ENCODE measurements at regions not wholly inside any gene's neighbourhood (a gene's known extent, or its start where the extent isn't known, plus 50 kb on each side); places are given as distances from the start of the nearest gene placed in this dataset.
"Not testable (repeated sequence)": the region's sequence is repeated elsewhere in the genome, so short reads cannot be mapped to it uniquely, and the experiment has no call there.

- H3K27ac ChIP-seq = no peak overlapping the region
- DNase-seq (ENCODE audit: low read depth, low spot score) = no peak
These were observed 229.2 kb upstream of the SGK1 start for GRCh38 chr6:134546962-134547645.

- DNase-seq (ENCODE audit: low read depth, low spot score) = no peak
- no peak overlapping the region for H3K27ac ChIP-seq
These were observed 226.8 kb upstream of the SGK1 start for GRCh38 chr6:134544737-134545136.

DNA sequence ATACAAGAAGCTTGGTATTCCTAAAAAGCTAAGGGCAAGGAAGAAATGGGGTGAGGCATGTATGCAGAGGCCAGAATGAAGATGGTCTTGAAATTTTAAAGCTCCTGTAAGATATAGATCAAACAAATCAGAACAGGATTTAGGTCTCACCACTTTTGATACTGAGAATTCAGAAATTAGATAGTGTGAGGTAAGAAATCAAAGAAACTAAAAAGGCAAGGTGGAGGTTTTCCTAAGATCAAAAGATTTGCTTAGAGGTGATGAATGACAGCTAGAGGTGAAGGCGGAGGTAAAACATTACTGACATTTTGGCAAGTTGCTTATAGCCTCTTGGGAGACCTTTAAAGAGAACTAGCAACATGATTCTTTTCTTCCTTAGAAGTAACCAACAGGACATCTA lies 225.2 kb upstream of the SGK1 start:
- DNase-seq (ENCODE audit: low read depth, low spot score) = no peak

DNA sequence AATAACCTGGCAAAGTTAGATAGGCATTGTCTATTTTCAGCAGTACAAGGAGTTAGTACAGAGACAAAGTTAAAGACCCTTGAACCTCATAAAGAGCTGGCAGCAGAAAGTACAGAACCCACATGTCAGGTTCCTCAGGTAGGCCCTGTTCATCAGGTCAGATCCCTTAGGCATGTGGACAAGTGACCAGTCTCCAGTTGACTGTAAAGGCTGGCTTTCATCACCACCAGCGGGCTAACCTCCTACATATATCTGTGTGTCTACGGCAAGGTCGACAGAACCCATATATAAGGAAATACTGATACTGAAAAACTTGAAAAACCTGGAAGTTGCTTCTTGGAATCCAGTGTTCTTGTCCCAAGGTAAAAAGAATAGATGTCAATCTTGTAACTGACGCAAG lies 223.1 kb upstream of the SGK1 start:
- no peak overlapping the region for H3K27ac ChIP-seq
- no peak for DNase-seq (ENCODE audit: low read depth, low spot score)

More for the DNA sequence above, 225.2 kb upstream of the SGK1 start:
- no peak overlapping the region for H3K27ac ChIP-seq

DNA sequence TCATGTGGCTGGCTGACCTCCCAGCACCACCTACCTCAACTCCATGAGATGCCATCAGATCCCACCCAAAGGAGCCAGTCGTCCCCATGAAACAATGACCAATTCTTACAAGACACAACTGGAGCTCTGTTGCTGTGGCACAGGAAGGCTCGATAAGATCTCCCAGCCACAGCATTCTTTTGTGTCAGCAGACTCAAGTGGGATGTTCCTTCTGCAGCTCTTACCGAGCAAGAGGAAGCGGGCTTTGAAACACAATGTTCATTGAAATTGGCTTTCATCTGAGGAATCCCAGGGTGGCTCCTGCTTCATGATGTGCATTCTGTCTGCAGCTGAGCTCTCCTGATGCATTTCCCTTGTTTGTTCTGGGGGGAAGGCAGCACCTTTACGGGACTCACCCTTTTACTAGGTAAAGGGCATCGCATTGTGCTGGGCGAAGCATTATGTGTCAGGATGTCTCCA lies 222.0 kb upstream of the SGK1 start:
- peak; percentile 36 for DNase-seq (ENCODE audit: low read depth, low spot score)
- peak overlapping the region; percentile 38 for H3K27ac ChIP-seq

DNA sequence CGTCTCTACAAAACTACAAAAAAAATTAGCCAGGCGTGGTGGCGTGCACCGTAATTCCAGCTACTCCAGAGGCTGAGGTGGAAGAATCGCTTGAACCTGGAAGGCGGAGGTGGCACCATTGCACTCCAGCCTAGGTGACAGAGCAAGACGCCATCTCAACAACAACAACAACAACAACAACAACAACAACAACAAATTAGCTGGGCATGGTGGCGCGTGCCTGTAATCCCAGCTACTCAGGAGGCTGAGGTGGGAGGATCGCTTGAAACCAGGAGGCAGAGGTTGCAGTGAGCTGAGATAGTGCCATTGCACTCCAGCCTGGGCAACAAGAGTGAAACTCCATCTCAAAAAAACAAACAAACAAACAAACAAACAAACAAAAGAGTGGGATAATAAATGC lies 219.9 kb upstream of the SGK1 start:
- H3K27ac ChIP-seq = peak overlapping the region; percentile 84
- not testable (repeated sequence) for DNase-seq (ENCODE audit: low read depth, low spot score)

GRCh38 chr6:134537146-134537555 lies 219.2 kb upstream of the SGK1 start:
- H3K27ac ChIP-seq = peak overlapping the region; percentile 84
- peak; percentile 96 for DNase-seq (ENCODE audit: low read depth, low spot score)

DNA sequence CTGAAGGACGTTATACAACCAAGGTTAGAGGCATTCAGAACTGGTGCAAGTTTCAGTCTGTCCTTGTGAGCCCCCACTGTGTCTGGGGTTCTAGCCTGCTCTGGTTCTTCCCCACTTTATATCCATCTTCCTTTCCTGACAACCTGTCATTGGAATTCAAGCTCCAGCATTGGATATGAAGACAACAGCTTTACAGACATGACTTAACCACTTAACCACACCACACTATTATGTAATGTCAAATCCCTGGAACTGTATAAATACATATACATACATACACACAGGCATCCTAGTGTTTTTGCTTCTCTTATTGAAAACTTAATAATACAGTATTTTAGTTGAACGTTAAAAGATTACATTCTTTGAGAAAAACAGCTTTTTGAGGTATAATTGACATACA lies 217.9 kb upstream of the SGK1 start:
- no peak for DNase-seq (ENCODE audit: low read depth, low spot score)
- peak overlapping the region; percentile 84 for H3K27ac ChIP-seq

- H3K27ac ChIP-seq = peak overlapping the region; percentile 84
- DNase-seq (ENCODE audit: low read depth, low spot score) = peak; percentile 75
These were observed 216.8 kb upstream of the SGK1 start for GRCh38 chr6:134534708-134535149.

DNA sequence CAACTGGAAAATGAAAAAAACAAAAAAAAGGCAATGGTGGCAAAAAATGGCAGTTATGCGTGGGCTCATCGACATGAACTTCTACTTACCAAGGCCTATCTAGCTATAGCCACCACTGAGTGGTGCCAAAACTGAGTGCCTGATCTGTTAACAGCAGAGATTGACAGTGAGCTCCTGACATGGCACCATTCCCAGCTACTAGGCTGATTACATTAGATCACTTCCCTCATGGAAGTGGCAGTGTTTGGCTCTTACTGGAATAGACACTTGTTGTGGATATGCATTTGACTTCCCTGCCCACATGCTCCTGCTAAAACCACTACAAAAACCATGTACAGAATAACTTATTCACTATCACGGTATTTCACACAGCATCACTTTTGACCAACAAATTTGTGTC lies 216.1 kb upstream of the SGK1 start:
- no peak for DNase-seq (ENCODE audit: low read depth, low spot score)
- H3K27ac ChIP-seq = peak overlapping the region; percentile 84

GRCh38 chr6:134532694-134533624 lies 215.0 kb upstream of the SGK1 start:
- H3K27ac ChIP-seq = no peak overlapping the region
- no peak for DNase-seq (ENCODE audit: low read depth, low spot score)

DNA sequence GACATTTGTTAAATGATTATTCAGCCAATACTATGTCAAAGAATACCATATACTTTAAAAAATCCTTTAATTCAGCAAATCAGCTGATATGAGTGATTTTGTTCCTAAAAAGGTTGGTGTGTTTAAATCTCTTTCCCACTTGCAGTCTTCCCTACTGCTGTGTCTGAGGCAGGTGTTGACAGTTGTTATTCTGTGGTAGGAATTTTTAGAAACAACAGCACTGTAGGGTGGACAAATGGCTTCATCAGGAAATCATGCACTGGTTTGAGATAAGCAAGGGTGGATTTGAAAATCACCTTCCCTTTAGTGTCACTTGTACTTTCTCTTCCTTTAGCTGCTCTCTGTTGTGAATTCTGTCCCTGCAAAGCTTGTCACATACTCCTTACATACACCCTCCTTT lies 213.7 kb upstream of the SGK1 start:
- no peak for DNase-seq (ENCODE audit: low read depth, low spot score)
- H3K27ac ChIP-seq = no peak overlapping the region

DNA sequence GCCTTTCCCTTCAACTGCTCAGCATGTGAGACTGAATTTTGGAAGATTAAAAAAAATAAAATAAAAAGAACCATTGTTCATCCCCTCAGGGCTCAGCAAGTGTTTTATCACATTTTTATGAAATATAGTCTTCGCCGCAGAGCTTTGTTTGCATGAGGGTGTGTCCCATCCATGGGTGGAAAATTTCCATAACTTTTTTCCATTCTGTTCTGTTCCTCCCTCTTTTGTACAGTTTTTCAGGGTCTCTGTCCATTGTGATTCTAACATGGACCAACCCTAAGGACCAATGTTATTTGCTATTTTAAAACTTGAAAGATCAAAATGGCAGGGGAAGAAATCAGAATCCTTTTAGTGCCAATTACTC lies 213.3 kb upstream of the SGK1 start:
- no peak for DNase-seq (ENCODE audit: low read depth, low spot score)
- H3K27ac ChIP-seq = no peak overlapping the region

GRCh38 chr6:134529921-134530320 lies 212.0 kb upstream of the SGK1 start:
- H3K27ac ChIP-seq = no peak overlapping the region
- DNase-seq (ENCODE audit: low read depth, low spot score) = peak; percentile 44

GRCh38 chr6:134529305-134529704 lies 211.4 kb upstream of the SGK1 start:
- H3K27ac ChIP-seq = no peak overlapping the region
- DNase-seq (ENCODE audit: low read depth, low spot score) = no peak

GRCh38 chr6:134527108-134527787 lies 209.3 kb upstream of the SGK1 start:
- no peak for DNase-seq (ENCODE audit: low read depth, low spot score)
- H3K27ac ChIP-seq = no peak overlapping the region

- no peak for DNase-seq (ENCODE audit: low read depth, low spot score)
- no peak overlapping the region for H3K27ac ChIP-seq
These were observed 207.4 kb upstream of the SGK1 start for GRCh38 chr6:134525190-134525868.

- no peak for DNase-seq (ENCODE audit: low read depth, low spot score)
These were observed 206.2 kb upstream of the SGK1 start for GRCh38 chr6:134523903-134524650.

GRCh38 chr6:134523051-134523450 lies 205.1 kb upstream of the SGK1 start:
- DNase-seq (ENCODE audit: low read depth, low spot score) = no peak
- no peak overlapping the region for H3K27ac ChIP-seq

More at GRCh38 chr6:134523903-134524650, 206.2 kb upstream of the SGK1 start:
- peak overlapping the region; percentile 4 for H3K27ac ChIP-seq

Data from epithelial cell of prostate (primary cell).